Stimulated activated CD8-positive, alpha-beta memory T cell treated with anti-CD3 and anti-CD28 coated beads, Interleukin-15, amount 100 ng/mL, for 24 hours (primary cell): ENCODE measurements at regions not wholly inside any gene's neighbourhood (a gene's known extent, or its start where the extent isn't known, plus 50 kb on each side); places are given as distances from the start of the nearest gene placed in this dataset.

Experiments used
- DNase-seq: peaks from one replicate; pipeline ENCODE4 v3.0.0-alpha.2; 2020; ENCODE audit warnings: low read depth

DNA sequence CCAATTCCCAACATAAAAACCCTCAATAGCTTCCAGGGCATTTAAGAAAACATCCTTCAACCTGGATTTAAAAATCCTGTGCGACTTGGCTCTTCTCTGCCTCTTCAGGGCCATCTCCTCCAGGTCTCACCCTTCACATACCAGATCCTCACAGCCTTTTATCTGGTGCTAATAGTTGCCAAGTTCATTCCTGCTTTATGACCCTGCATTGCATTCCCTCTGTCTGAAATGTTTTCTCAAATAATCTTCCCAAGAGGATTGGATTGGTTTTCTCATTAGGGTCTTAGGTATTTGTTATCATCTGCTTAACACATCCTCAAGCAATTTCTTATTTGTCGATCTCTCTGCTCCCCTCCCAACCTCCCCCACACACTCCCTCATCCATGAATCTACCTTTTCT lies 832.0 kb downstream of the GALC start:
- DNase-seq, result no peak

- no peak for DNase-seq
These were observed 834.7 kb downstream of the GALC start for GRCh38 chr14:87158283-87158682.

DNA sequence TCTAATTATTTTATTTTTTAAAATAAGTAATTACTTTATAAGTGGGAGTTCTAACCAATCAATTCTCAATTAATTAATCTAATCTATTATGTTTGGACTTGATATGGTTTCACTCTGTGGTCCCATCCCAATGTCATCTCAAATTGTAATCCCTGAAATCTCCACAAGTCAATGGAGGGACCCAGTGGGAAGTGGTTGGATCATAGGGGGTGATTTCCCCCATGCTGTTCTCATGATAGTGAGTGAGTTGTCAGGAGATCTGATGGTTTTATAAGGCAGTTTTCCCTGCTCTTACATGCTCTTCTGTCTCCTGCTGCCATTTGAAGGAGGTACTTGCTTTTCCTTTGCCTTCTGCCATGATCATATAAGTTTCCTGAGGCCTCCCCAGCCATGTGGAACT lies 836.1 kb downstream of the GALC start:
- DNase-seq, result no peak

DNA sequence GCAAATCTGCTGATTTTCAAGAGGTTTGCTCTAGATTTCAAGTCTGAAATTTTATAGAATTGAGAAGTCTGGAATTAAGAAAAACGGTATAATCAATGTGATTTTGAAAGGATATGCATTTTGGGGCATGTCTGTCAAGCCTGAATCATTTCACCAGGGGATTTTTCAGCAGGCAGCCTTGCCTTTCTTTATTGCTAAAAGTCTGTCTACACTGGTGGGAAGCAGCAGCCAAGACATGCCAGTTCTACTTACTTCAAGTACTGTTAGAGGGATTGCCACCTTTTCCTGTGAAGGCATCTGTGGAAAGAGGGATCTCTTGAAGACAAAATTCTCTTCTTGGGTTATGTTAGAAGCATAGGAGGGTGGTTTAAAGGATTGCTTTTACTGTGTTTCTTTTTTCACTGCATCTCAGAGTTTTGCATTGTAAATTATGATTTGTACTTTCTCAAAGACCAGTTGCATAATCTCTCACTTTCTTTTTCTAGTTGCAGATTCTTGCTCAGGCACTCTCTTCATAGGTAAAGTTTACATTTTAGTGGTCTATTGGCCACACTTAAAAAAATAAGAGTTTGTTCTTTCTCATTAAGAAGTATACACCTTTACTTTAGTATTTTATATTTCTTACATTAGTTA lies 837.0 kb downstream of the GALC start:
- DNase-seq, result no peak

DNA sequence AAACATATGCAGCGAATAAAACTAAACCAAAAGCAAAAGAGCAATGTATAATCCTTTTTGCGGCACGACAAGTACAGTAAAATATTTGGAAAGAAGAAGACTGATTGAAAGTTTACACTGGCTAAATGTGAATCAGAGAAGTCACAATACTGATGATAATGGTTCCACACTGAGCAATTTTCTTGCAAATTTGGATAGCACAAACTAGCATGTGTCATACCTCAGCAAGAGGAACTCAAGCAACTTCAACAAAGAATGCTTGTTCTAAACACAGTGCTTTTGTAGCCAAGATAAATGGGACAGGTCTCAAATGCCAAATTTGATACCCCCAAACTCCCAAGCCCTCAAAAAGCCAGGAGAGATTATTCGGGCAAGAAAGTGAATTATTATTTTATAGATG lies 839.1 kb downstream of the GALC start:
- no peak for DNase-seq

GRCh38 chr14:87153391-87153790 lies 839.6 kb downstream of the GALC start:
- no peak for DNase-seq

DNA sequence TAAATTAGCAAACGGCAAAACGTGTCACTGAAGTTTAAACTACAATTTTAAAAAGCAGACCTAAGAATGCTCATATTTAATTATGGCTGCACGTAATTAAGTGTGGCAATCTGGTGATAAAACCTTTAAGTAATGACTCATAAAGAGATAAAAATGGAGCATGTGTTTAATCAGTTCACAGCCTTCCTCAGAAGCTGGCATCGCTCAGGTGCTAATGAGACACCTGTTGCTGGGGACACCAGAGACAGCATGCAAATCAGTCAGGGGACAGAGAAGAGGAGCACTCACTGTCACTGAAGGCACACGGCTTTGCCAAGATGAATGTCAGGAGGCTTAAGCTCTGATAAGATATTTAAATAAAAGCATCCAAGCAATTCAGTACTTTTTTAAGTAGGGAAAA lies 840.3 kb downstream of the GALC start:
- DNase-seq, result no peak

GRCh38 chr14:87149583-87150354 lies 843.2 kb downstream of the GALC start:
- no peak for DNase-seq

DNA sequence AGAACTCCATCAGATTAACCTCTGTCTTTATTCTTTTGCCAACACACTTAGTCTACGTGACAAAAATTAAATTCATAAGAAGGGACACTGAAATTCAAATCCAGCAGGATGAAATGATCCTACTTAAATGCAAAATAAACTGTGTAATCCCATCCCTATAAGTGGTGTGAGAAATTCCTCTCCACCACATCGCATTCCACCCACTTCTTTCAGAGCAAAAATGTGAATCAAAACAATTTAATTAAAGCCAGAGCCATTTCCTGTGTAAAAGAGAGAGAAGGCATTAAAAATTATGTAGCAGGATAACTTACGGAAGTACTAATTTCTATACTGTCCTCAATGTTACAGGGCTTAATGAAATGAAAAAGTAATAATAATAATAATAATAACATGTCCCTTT lies 844.3 kb downstream of the GALC start:
- no peak for DNase-seq

DNA sequence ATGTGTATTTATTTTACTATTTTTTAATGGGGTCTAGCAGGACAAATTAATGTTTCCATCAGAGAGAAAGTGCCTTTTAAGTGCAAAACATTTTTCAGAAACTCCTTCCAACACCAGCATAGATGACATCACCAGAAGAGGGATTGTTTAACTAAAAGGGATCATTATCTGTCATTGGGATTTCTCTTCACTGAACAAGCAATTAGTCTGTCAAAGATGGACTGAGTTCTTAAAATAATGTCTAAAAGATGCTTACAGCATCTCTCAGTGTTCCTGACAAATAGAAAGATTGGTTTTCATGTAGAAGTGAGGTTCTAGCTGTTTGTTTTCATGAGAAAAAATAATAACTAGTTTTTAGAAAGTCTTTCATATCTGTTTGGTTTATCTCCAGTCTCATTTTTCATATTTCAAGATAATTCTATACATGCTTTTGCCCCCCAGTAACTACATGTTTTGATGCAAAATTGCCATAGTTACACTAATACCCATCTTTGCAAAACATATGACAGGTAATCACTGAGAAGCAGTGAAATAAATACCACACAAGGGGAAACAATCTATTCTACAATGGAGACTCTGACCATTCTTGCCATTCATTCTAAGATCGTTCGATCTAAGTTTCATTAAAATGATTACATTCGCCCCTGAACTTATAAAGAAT lies 850.3 kb downstream of the GALC start:
- no peak for DNase-seq

DNA sequence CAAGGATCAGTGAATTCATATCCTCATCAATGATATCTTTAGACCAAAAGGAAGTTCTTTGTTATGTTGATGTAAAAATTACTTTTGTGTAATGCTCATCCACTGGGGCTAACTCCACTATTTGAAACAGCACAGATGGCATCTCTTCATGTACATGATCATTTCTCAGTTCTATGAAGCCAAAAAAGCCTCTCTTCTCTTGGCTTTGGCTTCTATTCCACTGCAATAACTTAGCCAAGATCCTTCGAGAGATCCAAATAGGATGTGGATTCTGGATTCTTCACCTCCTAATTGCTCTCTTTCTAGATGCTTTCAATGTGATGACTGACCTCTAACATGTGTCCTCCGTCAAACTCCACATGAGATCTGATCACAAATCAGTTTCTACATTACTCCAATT lies 851.2 kb downstream of the GALC start:
- no peak for DNase-seq

- DNase-seq, result no peak
These were observed 853.7 kb downstream of the GALC start for GRCh38 chr14:87139299-87139698.

DNA sequence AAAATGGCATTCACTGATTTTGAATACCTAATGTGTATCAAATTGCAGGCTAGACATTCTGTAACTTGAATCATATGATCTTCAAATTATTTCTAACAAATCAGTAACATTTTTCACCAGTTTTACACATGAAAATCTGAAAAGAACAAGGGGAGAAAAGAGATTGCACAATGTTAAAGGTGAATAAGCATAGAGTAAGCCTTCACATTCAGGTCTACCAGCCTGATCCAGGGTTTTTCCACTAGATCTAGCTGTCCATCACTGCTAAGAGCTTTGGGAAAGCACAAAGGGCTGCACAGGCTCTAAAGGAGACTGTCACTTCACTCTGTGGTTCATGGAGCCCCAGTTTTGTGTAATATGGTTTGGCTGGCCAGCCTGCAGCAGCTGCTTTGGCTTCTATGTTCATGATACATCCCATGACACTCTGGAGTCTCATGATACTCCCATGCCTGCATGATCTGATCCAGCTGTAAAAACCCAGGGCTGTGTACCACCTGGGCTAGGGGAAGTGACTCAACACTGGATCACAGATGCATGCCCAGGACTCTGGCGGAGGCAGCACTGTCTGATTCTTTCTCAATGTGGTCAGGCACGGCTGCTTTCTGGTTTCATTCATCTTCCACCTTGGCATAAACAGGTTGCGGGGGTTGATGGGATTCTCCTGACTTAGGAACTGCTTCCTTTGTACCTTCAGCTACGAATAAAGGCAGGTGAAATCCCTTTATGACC lies 859.7 kb downstream of the GALC start:
- DNase-seq, result no peak

GRCh38 chr14:87131879-87132278 lies 861.1 kb downstream of the GALC start:
- DNase-seq, result no peak

DNA sequence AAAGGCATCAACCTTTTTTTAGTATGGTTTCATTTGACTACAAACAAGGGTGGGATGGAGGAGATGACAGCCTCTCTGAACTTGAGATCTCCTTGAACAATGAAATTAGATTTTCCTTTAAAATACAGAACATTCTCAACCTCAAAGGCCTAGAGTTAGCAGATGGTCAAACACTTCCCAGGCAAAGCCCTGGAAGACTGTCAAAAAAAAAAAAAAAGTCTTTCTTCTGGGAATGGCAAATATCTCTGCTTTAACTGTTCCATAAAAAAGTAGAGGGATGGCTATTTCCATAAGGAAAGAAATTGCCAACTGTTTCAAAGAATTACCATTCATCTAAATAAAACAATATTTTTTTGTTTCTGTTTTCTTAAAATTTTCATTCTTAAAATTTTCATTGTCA lies 870.8 kb downstream of the GALC start:
- no peak for DNase-seq

DNA sequence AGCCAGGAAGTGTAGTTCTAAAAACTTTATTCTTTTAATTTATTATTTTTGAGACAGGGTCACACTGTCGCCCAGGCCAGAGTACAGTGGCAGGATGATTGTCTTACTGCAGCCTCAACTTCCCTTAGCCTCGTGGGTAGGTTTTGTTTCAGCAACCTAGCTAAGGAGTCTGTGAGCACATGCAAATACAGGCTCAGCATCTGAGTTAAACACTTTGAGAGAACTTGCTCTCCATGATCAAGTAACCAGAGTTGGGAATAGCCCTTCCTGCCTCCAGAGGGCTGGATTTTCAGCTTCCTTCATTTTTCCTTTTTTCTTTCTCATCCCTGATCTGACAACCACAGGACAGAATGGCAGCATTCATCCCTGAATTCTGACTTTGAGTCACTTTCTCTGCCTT lies 871.3 kb downstream of the GALC start:
- no peak for DNase-seq

DNA sequence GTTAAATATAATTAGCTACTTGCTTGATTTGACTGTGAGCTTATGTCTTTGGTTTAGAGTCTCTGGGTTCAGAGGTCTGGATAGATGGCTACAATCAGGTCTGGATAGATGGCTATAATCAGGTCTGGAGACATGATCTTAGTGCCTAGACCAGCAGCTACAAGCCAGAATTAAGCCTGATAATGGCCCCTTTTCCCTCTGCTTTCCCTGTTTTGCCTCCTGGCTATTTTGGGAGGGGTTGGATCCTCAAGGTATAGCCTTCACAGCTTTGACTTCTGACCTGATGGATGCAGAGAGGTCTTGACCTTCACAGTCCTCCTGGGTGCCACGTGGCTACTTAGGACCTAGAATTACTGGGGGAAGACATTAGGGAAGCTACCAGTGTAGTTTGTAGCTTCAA lies 877.7 kb downstream of the GALC start:
- DNase-seq, result no peak

- no peak for DNase-seq
These were observed 879.7 kb downstream of the GALC start for GRCh38 chr14:87113286-87113685.

DNA sequence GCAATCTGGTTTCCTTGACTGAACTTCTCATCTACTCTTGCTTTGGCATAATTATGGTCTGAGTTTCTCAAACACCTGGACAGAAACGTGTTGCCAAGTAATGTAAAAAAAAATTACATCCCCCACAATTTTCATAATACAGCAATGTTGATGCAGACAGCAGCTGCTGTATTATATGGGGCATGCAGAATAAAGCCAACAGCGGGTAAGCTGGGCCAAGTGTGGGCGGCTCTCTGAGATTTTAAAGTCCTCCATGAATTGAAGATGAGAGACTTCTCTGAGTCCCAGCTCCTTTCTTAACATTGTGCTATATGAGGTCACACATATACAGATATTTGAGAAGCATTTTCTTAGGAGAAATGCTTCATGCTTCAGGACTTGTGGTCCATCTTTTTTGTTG lies 881.2 kb downstream of the GALC start:
- no peak for DNase-seq

DNA sequence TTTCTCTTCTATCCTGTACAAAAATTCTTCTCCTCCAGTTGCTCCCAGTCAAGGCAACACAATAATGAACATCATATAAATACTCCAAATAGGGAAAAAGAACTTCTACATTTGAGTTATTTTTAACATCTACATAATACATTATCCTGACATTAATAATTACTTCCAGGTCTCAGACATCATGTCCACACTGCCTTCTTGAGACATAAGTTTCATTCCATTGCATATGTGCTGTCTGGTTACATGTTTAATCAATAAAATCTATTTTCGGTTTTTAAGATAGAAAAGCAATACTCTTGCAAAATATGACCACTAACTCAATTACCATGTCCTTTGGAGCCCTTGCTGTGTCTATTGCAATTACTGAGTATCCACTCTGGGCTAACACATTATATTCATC lies 881.9 kb downstream of the GALC start:
- no peak for DNase-seq

- DNase-seq, result no peak
These were observed 883.7 kb downstream of the GALC start for GRCh38 chr14:87109271-87109670.

DNA sequence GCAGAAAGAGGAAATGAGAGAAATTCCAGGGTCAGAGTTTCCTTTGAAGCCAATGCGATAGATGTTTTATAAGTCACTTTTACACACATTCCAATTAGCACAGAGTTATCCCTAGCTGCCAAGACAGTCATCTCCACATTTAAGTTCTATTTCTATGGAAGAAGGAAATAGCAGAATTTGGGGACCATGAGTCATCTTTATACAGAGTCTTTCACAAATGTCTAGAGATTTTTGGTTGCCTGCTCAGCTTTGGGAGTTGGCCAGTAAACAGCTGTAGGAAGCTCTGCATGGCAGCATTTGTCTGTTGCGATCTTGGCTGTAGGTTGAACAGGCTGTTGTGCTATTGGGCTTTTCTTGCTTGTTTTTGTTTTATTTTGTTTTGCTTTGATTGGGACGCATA lies 884.3 kb downstream of the GALC start:
- DNase-seq, result no peak
